Neural crest cell (in vitro differentiated cells): ENCODE measurements at regions not wholly inside any gene's neighbourhood (a gene's known extent, or its start where the extent isn't known, plus 50 kb on each side); places are given as distances from the start of the nearest gene placed in this dataset.

Experiments used
- DNase-seq: peaks from one replicate; pipeline ENCODE4 v3.0.0; 2021; ENCODE audit warnings: low read depth, mixed read lengths, low spot score
- H3K27ac Mint-ChIP-seq: one replicate; pipeline ENCODE4 v1.8.0; 2021; ENCODE audit warnings: mild to moderate bottlenecking, mixed read lengths; ENCODE audit not compliant: unreplicated experiment
- H3K27me3 Mint-ChIP-seq: 2 replicates; pipeline ENCODE4 v1.8.0; 2021; ENCODE audit warnings: low read depth, mild to moderate bottlenecking, mixed read lengths
- H3K36me3 Mint-ChIP-seq: 2 replicates; pipeline ENCODE4 v1.8.0; 2021; ENCODE audit warnings: low read depth, mild to moderate bottlenecking, mixed read lengths
- H3K4me1 Mint-ChIP-seq: 2 replicates; pipeline ENCODE4 v1.8.0; 2021; ENCODE audit warnings: mixed read lengths
- H3K4me3 Mint-ChIP-seq: one replicate; pipeline ENCODE4 v1.8.0; 2021; ENCODE audit warnings: mild to moderate bottlenecking, mixed read lengths
- H3K9me3 Mint-ChIP-seq: 2 replicates; pipeline ENCODE4 v1.8.0; 2021; ENCODE audit warnings: mixed read lengths
- CTCF ChIP-seq: fragments of 200-600 bp; sonication (generic); conservative IDR thresholded peaks from 2 replicates; pipeline ENCODE4 v1.5.0; 2021; ENCODE audit warnings: antibody characterized with exemption, mild to moderate bottlenecking

- Mint-ChIP-seq H3K27me3 (no peaks in the 10 kb centered on the region), H3K36me3 (peaks cover 2% of the 10 kb centered on the region), H3K27ac (no peak overlapping the region), H3K4me1 (peaks cover 69% of the 10 kb centered on the region), H3K4me3 (no peak overlapping the region), H3K9me3 (peaks cover 1% of the 10 kb centered on the region)
- peak; percentile 60 for TF ChIP-seq CTCF
- DNase-seq, result peak; percentile 23
Measured at GRCh38 chr5:61623401-61624069, 291.5 kb downstream of the ZSWIM6 start.

- peaks cover 65% of the 10 kb centered on the region for H3K4me1 Mint-ChIP-seq
- H3K9me3 Mint-ChIP-seq, result peaks cover 8% of the 10 kb centered on the region
- H3K27ac Mint-ChIP-seq, result no peak overlapping the region
- no peak for TF ChIP-seq CTCF
- no peak for DNase-seq
- H3K36me3 Mint-ChIP-seq, result peaks cover 3% of the 10 kb centered on the region
- H3K27me3 Mint-ChIP-seq, result no peaks in the 10 kb centered on the region
- H3K4me3 Mint-ChIP-seq, result peak overlapping the region; percentile 85
Measured at GRCh38 chr5:61624553-61625136, 292.6 kb downstream of the ZSWIM6 start.

- Mint-ChIP-seq H3K36me3 (peaks cover 3% of the 10 kb centered on the region), H3K4me3 (peak overlapping the region; percentile 85), H3K4me1 (peaks cover 62% of the 10 kb centered on the region), H3K9me3 (peaks cover 8% of the 10 kb centered on the region), H3K27ac (peak overlapping the region; percentile 71), H3K27me3 (no peaks in the 10 kb centered on the region)
- TF ChIP-seq CTCF, result no peak
- no peak for DNase-seq
Measured at GRCh38 chr5:61625137-61625561, 293.1 kb downstream of the ZSWIM6 start.

- Mint-ChIP-seq H3K9me3 (peaks cover 8% of the 10 kb centered on the region), H3K4me1 (peaks cover 61% of the 10 kb centered on the region), H3K27me3 (no peaks in the 10 kb centered on the region), H3K4me3 (peak overlapping the region; percentile 85), H3K27ac (no peak overlapping the region), H3K36me3 (peaks cover 3% of the 10 kb centered on the region)
- no peak for TF ChIP-seq CTCF
- DNase-seq, result peak; percentile 54
Measured at GRCh38 chr5:61625681-61626621, 293.9 kb downstream of the ZSWIM6 start.

GRCh38 chr5:61626639-61627282 is 294.7 kb downstream of the ZSWIM6 start:
- no peaks in the 10 kb centered on the region for H3K27me3 Mint-ChIP-seq
- DNase-seq, result no peak
- no peak overlapping the region for H3K27ac Mint-ChIP-seq
- peak overlapping the region; percentile 62 for H3K4me3 Mint-ChIP-seq
- peaks cover 64% of the 10 kb centered on the region for H3K4me1 Mint-ChIP-seq
- no peak for TF ChIP-seq CTCF
- H3K36me3 Mint-ChIP-seq, result peaks cover 3% of the 10 kb centered on the region
- peaks cover 8% of the 10 kb centered on the region for H3K9me3 Mint-ChIP-seq
